CMK (cell line): ENCODE measurements at regions not wholly inside any gene's neighbourhood (a gene's known extent, or its start where the extent isn't known, plus 50 kb on each side); places are given as distances from the start of the nearest gene placed in this dataset.

Source experiments
- DNase-seq: peaks from one replicate; pipeline ENCODE4 v3.0.0-alpha.2; 2010; ENCODE audit warnings: low read depth

- DNase-seq: no peak
These were observed 200.5 kb upstream of the ANK2 start for GRCh38 chr4:112848911-112849310.

GRCh38 chr4:112852601-112853000 is 196.9 kb upstream of the ANK2 start:
- no peak for DNase-seq

- no peak for DNase-seq
These were observed 195.7 kb upstream of the ANK2 start for GRCh38 chr4:112853662-112854256.

- DNase-seq: no peak
These were observed 195.0 kb upstream of the ANK2 start for GRCh38 chr4:112854420-112854819.

GRCh38 chr4:112855058-112855457 is 194.4 kb upstream of the ANK2 start:
- no peak for DNase-seq

- no peak for DNase-seq
These were observed 192.0 kb upstream of the ANK2 start for GRCh38 chr4:112857461-112857860.

GRCh38 chr4:112858751-112859150 is 190.7 kb upstream of the ANK2 start:
- no peak for DNase-seq

- no peak for DNase-seq
These were observed 189.8 kb upstream of the ANK2 start for GRCh38 chr4:112859456-112860184.

GRCh38 chr4:112860830-112861690 is 188.4 kb upstream of the ANK2 start:
- DNase-seq: no peak

- no peak for DNase-seq
These were observed 187.5 kb upstream of the ANK2 start for GRCh38 chr4:112861691-112862674.

- no peak for DNase-seq
These were observed 184.0 kb upstream of the ANK2 start for GRCh38 chr4:112865443-112865842.

- DNase-seq: no peak
These were observed 173.1 kb upstream of the ANK2 start for GRCh38 chr4:112876316-112876715.

GRCh38 chr4:112881842-112882241 is 167.6 kb upstream of the ANK2 start:
- DNase-seq: no peak

GRCh38 chr4:112882286-112882685 is 167.2 kb upstream of the ANK2 start:
- no peak for DNase-seq

- no peak for DNase-seq
These were observed 165.0 kb upstream of the ANK2 start for GRCh38 chr4:112884406-112884805.

- no peak for DNase-seq
These were observed 163.6 kb upstream of the ANK2 start for GRCh38 chr4:112885897-112886296.

GRCh38 chr4:112888622-112889021 is 160.8 kb upstream of the ANK2 start:
- no peak for DNase-seq

- no peak for DNase-seq
These were observed 160.3 kb upstream of the ANK2 start for GRCh38 chr4:112889199-112889598.

- DNase-seq: no peak
These were observed 159.6 kb upstream of the ANK2 start for GRCh38 chr4:112889619-112890527.

- DNase-seq: no peak
These were observed 155.0 kb upstream of the ANK2 start for GRCh38 chr4:112894480-112894879.

GRCh38 chr4:112894951-112895350 is 154.5 kb upstream of the ANK2 start:
- DNase-seq: no peak
